Erythroblast (primary cell): ENCODE measurements at regions not wholly inside any gene's neighbourhood (a gene's known extent, or its start where the extent isn't known, plus 50 kb on each side); places are given as distances from the start of the nearest gene placed in this dataset.
A peak's percentile ranks its signal among the peaks of the same experiment; 100 is the strongest.
"Not testable (repeated sequence)": the region's sequence is repeated elsewhere in the genome, so short reads cannot be mapped to it uniquely, and the experiment has no call there.

ENCODE experiments used
- DNase-seq, 2 experiments: peaks; one replicate each; lab custom pipeline; 2025; lab: John Stamatoyannopoulos, UW
- GATA1 ChIP-seq: IDR thresholded peaks from 2 replicates; pipeline ENCODE4 v1.6.1; 2011; ENCODE audit warnings: low read depth, mild to moderate bottlenecking, control low read depth, low read length, moderate library complexity
- POLR2A ChIP-seq: IDR thresholded peaks from 2 replicates; pipeline ENCODE4 v1.6.1; 2011; ENCODE audit warnings: mild to moderate bottlenecking, low read length

DNA sequence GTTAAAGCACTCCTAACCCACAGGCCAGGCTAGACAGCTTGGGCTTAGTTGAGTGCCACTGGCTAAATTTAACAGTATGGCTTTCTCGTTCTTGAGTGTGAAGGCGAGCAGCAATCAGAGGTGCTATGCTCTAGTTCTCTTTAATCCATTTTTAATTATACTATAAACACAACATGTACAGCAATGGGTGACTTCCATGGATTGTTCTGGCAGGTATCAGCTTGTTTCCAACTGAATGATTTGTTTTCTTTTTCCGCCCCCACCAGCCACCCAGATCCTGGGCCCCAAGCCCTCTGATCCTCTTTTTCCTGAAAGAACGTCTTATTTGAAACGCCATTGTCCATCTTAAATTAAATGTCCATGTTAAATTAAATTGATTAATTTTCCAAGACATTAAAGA, 244.8 kb downstream of the IKZF2 start:
- no peak for DNase-seq
- TF ChIP-seq POLR2A, result no peak
- no peak for TF ChIP-seq GATA1

DNA sequence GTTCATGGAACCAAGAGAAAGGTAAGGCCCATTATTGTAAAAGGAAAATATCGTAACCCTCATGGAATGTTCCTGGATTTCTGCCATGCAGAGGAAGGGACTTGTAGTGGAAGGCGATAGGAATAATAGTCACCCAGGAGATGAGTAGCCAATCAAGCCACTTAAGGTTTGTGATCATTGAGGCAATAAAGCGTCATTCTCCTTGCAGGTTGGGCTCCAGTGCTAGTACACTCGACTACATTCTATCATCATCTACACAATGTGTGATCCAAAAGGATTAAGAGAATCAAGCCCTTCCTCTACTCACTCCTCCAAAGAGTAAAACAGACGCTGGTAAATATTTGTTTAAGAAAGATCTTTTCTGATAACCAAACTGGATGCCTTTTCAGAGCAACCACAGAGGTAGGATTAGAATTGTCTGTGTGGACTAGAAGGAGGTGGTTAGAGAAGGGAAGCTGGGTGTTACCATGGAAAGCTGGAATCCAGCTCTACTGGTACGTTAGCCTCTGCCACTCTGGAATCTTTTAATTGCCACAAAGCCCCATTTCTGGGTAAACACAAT, 245.7 kb downstream of the IKZF2 start:
- TF ChIP-seq POLR2A (no peak), GATA1 (no peak)
- no peak for DNase-seq

DNA sequence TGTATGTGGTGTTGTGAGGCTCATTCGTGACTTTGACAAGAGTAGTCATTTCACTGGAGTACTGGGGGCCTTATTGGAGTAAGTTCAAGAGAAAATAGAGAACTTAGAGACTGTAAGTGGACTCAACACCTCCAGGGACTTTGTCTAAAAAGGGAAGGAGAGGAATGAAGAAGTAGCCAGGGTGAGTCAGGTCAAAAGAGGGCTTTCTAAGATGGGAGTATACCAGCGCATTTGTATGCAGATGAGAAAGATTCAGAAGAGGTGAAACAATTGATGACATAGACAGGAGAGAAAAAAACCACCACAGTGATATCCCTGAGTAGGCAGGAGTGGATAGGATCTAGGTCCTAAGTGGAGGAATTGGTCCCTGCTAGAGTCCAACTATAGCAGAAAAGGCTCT, 246.8 kb downstream of the IKZF2 start:
- no peak for DNase-seq
- TF ChIP-seq POLR2A (no peak), GATA1 (no peak)

DNA sequence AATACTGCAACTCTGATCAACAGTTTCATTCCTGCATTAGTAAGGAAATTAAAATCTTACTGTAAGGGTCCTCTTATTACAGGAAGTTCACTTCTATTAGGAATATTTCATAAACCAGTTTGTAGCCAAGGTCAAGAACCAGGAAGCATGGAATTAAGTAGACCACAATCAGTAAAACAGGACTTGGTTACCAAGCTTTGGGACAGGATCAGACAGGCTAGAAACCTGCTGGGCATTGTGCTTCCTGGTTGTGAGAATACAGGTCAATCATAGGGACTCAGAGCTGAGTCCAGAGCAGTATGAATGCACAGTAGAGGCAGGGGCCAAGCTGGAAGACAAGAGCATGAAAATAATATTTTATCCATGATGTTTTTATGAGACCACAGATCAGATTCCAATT, 248.0 kb downstream of the IKZF2 start:
- TF ChIP-seq GATA1, result no peak
- TF ChIP-seq POLR2A, result no peak
- no peak for DNase-seq

DNA sequence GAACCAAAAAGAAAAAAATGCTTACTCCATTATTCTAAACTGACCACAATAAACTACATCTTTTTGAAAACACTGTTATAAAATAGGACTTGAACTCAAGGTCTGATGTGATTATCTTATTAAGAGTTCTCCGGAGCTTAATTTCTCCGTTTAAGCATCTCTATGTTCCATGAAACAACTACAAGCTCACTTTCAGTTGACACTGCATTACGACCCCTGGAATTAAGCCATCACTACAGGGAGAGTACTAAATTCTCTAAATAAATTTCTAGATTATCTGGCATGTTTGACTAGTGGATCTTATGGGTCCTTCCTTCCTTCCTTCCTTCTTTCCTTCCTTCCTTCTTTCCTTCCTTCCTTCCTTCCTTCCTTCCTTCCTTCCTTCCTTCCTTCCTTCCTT, 249.0 kb downstream of the IKZF2 start:
- TF ChIP-seq GATA1 (no peak), POLR2A (no peak)

DNA sequence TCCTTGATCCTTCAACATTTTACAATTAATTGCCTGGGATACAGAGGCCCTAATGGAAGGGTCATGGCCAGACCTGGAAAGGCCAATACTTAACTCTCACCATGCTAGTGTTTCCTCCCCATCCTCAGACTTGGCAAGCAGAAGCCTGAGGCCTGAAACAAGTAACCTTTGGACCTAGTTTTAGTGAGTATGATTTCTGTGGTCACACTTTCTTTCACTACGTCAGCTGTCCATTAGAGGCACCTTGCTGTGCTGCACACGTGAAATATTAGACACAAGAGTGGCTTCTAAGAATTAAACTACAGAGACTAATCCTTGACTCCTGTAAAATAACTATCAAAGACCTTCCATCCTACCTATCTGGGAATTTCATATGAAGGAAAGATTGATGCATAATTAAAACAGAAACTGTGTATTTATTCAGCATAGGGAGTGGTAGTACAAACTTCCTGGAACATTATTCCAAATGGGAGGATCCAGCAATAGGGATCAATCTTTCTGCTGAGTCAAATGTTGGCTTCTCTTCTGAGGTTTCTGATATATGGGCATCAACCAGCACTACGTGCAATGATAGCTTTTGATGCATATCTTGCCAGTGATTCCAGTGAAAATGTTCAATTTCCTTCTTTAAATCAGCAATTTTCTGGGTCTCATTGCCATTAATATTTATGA, 249.7 kb downstream of the IKZF2 start:
- no peak for TF ChIP-seq POLR2A
- no peak for TF ChIP-seq GATA1
- DNase-seq, result no peak

More for the DNA sequence above, 249.0 kb downstream of the IKZF2 start:
- DNase-seq, result no peak

DNA sequence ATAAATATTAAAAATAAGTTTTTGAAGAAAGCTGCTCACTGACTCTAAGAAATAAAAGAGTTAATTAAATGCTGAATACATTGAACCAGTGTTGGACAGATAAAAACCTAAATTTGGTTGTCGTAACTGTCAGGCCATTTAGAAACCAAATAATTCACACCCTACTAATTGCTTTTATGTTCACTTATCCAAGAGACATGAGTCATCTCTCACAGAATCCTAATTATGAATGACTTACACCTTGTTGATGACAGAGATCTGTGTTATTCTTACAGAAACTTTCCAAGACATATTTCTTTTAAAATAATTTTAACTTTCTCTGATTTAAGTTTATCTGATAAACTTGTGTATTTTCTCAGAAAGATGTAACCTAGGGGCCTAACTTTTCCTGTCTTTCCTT, 250.7 kb downstream of the IKZF2 start:
- DNase-seq, result no peak
- no peak for TF ChIP-seq POLR2A
- no peak for TF ChIP-seq GATA1

DNA sequence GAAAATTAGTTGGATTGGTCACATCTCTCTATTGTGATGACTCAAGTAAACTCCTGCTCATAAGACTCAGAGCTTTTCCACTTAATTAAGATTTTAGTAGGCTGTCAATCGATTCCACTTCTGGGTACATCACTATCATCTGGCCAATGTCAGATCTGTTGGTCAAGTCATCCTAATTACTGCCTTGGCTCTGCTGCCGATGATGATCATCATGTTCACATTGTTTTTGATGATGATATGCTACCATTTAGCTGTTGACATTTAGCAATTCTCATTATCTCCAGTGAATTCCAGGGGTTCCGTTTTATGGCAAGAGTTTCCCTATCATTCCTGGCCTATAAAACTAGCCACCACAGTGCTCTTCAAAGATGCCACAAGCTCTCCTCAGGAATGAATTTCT, 253.4 kb downstream of the IKZF2 start:
- TF ChIP-seq GATA1, result no peak
- TF ChIP-seq POLR2A, result no peak
- no peak for DNase-seq

DNA sequence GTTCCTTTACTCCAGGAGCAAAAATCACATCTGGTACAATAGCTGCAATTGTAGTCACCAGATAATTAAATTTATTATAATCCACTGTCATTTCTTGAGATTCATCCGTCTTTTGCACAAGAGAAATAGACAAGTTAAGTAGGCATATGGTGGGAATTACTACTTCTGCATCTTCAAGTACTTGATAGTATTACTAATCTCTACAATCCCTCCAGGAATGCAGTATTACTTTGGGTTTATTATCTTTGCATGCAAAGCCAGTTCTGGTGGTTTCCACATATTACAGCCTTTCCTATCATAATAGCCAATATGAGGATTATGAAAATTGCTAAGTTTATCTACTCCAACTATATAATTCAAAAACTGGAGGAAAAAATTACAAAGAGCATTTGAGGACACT, 254.1 kb downstream of the IKZF2 start:
- no peak for DNase-seq
- no peak for TF ChIP-seq GATA1
- TF ChIP-seq POLR2A, result no peak

DNA sequence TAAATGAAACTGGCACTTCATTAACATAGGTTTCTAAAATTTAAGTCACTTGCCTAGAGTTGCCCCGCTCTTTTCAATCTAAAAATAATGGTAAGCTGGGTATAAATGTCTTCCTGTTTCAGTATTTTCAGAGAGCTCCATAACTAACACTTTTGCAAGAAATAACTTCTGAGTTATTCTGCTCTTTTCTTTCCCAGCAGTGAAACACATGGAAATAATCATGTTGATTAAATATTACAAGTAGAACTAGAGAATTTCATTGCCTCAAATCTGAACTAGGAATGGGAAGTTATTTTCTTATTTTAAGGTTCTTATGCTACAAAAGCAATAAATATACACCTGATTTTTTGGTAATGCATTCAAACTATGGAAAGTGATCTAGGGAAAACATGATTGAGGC, 257.4 kb downstream of the IKZF2 start:
- DNase-seq, result no peak
- TF ChIP-seq POLR2A (no peak), GATA1 (no peak)

DNA sequence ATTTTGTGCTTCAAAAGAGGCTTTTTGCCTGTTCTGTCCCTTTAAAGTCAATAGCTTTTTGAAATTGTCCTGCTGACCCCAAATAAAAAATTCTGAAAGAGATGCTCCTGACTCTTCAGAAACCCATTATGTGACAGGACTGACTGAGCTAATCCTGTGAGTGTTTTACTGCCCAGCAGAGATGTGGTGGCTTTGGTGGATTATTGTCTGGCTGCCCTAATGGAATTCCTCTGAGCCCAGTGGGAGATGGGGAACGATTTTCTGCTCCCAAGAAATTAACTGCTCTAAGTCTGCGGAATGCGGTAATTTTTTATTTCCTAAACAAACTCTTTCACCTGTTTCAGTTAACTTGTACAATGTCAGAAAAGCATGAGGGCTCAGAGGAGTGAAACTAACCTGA, 258.2 kb downstream of the IKZF2 start:
- no peak for TF ChIP-seq POLR2A
- TF ChIP-seq GATA1, result no peak

DNA sequence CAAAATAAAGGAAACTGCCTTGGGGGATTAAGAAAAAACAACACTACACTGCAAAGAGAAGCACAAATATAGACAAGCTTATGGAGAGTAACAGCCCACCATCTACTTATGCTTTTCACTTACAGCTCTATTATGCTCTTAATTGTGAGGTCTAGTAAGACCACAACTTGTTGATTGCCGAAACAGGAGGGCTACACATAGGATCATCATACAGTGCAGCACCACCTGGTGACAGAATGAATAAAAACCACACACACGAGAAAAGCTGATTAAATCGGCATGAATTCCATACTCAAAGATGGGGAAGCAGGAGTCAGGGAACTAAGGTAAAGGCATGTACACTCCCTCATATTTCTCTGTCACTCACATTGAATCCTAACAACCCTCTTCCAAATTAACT, 259.2 kb downstream of the IKZF2 start:
- DNase-seq, result peak in 1 of 2 experiments; percentile 9
- TF ChIP-seq POLR2A (no peak), GATA1 (no peak)

More for the DNA sequence above, 258.2 kb downstream of the IKZF2 start:
- DNase-seq, result no peak

DNA sequence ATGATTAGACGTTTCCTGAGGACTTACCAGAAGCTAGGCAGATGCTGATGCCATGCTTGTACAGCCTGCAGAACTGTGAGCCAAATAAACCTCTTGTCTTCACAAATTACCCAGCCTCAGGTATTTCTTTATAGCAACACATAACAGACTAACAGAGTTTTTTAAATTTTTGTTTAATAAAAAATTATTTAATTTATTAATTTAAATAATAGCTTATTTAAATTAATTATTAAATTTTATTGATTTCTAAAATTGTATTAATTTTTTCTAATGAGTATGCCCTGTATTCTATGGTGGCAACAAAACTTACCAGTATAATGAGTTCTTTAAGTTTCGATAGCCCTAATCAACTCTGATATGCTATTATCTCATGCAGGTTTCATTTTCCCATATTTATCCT, 259.8 kb downstream of the IKZF2 start:
- TF ChIP-seq POLR2A (no peak), GATA1 (no peak)
- no peak for DNase-seq

DNA sequence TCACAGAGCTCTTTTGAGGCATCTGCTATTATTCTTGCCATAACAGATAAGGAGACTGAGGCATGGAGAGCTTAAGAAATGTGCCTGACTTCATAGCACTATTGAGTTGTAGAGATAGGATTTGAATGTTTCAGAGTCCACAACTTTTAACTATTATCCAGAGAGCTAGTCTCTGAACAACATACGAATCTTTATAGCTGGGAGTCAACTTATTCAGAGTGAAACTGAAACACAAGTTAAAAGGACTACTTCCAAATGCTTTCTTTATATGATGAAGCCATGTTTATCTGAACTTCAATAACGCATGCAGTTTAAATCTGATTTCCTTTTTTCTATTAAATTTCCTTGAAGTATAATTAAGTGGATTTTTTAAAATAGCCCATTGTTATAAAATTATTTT, 268.8 kb downstream of the IKZF2 start:
- TF ChIP-seq GATA1 (no peak), POLR2A (no peak)
- no peak for DNase-seq

DNA sequence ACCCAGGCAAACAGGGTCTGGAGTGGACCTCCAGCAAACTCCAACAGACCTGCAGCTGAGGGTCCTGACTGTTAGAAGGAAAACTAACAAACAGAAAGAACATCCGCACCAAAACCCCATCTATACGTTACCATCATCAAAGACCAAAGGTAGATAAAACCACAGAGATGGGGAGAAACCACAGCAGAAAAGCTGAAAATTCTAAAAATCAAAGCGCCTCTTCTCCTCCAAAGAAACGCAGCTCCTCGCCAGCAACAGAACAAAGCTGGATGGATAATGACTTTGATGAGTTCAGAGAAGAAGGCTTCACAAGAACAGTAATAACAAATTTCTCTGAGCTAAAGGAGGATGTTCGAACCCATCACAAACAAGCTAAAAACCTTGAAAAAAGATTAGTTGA, 274.9 kb downstream of the IKZF2 start:
- not testable (repeated sequence) for DNase-seq

DNA sequence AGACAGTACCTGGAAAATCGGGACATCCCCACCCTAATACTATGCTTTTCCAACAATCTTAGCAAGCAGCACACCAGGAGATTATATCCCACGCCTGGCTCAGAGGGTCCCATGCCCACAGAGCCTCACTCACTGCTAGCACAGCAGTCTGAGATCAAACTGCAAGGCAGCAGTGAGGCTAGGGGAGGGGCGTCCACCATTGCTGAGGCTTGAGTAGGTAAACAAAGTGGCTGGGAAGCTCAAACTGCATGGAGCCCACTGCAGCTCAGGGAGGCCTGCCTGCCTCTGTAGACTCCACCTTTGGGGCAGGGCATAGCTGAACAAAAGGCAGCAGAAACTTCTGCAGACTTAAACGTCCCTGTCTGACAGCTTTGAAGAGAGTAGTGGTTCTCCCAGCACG, 275.5 kb downstream of the IKZF2 start:
- DNase-seq, result not testable (repeated sequence)
